HG02840 (cell line): ENCODE measurements at regions not wholly inside any gene's neighbourhood (a gene's known extent, or its start where the extent isn't known, plus 50 kb on each side); places are given as distances from the start of the nearest gene placed in this dataset.

Experiments
- ATAC-seq: cut with Tn5 transposase; IDR thresholded peaks from one replicate; pipeline ENCODE4 v1.9.1; 2021; ENCODE audit warnings: mild to moderate bottlenecking, moderate library complexity, moderate number of reproducible peaks; ENCODE audit not compliant: unreplicated experiment, low FRiP score

GRCh38 chr4:20443015-20443805, 191.5 kb downstream of the SLIT2 start:
- ATAC-seq = no peak

GRCh38 chr4:20444599-20445337, 193.1 kb downstream of the SLIT2 start:
- no peak for ATAC-seq

- no peak for ATAC-seq
These were observed 194.4 kb downstream of the SLIT2 start for GRCh38 chr4:20445933-20446723.

- no peak for ATAC-seq
These were observed 195.4 kb downstream of the SLIT2 start for GRCh38 chr4:20447103-20447502.

- ATAC-seq = no peak
These were observed 200.3 kb downstream of the SLIT2 start for GRCh38 chr4:20451986-20452385.

- no peak for ATAC-seq
These were observed 202.8 kb downstream of the SLIT2 start for GRCh38 chr4:20454515-20454914.

- no peak for ATAC-seq
These were observed 204.7 kb downstream of the SLIT2 start for GRCh38 chr4:20456407-20456806.

- no peak for ATAC-seq
These were observed 210.9 kb downstream of the SLIT2 start for GRCh38 chr4:20462426-20463175.

- ATAC-seq = no peak
These were observed 211.4 kb downstream of the SLIT2 start for GRCh38 chr4:20463176-20463430.

GRCh38 chr4:20464381-20464780, 212.7 kb downstream of the SLIT2 start:
- no peak for ATAC-seq

GRCh38 chr4:20474119-20474518, 222.4 kb downstream of the SLIT2 start:
- ATAC-seq = no peak

- no peak for ATAC-seq
These were observed 221.8 kb upstream of the PACRGL start for GRCh38 chr4:20478412-20478811.

GRCh38 chr4:20480165-20480947, 219.9 kb upstream of the PACRGL start:
- no peak for ATAC-seq

- no peak for ATAC-seq
These were observed 216.8 kb upstream of the PACRGL start for GRCh38 chr4:20483416-20483815.

- ATAC-seq = no peak
These were observed 213.8 kb upstream of the PACRGL start for GRCh38 chr4:20486433-20486832.

- ATAC-seq = no peak
These were observed 212.8 kb upstream of the PACRGL start for GRCh38 chr4:20487446-20487845.

- ATAC-seq = no peak
These were observed 212.4 kb upstream of the PACRGL start for GRCh38 chr4:20487852-20488251.

GRCh38 chr4:20490734-20491133, 209.5 kb upstream of the PACRGL start:
- ATAC-seq = no peak

- ATAC-seq = no peak
These were observed 206.4 kb upstream of the PACRGL start for GRCh38 chr4:20493761-20494353.

- no peak for ATAC-seq
These were observed 204.2 kb upstream of the PACRGL start for GRCh38 chr4:20496068-20496467.
